AG04450 (cell line): ENCODE measurements at regions not wholly inside any gene's neighbourhood (a gene's known extent, or its start where the extent isn't known, plus 50 kb on each side); places are given as distances from the start of the nearest gene placed in this dataset.

ENCODE experiments used
- CTCF ChIA-PET: fragments of 300-600, 350-600 bp; formaldehyde crosslinking; extraction: SDS; loops from one replicate; lab custom pipeline; 2022; ENCODE audit warnings: antibody characterized with exemption, inconsistent platforms; lab: Charles Lee
- POLR2A ChIA-PET: fragments of 350-600 bp; formaldehyde crosslinking; extraction: SDS; loops from one replicate; lab custom pipeline; 2021; ENCODE audit warnings: antibody characterized with exemption, inconsistent platforms; lab: Yijun Ruan, JAX
- DNase-seq: peaks from one replicate; pipeline ENCODE4 v3.0.0-alpha.2; 2011; ENCODE audit warnings: low read depth, low spot score
- H3K27ac ChIP-seq: one replicate; pipeline ENCODE4 v1.5.1; 2012; ENCODE audit warnings: low read depth, low read length, control low read depth
- H3K27me3 ChIP-seq: one replicate; pipeline ENCODE4 v1.6.0; 2012; ENCODE audit warnings: low read length; ENCODE audit not compliant: control insufficient read depth, insufficient read depth
- H3K4me3 ChIP-seq: 2 replicates; pipeline ENCODE4 v1.5.1; 2011; ENCODE audit warnings: mild to moderate bottlenecking, low read depth, low read length, control low read depth
- H3K9me3 ChIP-seq: 2 replicates; pipeline ENCODE4 v1.5.1; 2012; ENCODE audit warnings: low read length; ENCODE audit not compliant: control insufficient read depth, insufficient read depth
- CTCF ChIP-seq: IDR thresholded peaks from 2 replicates; pipeline ENCODE4 v1.5.1; 2011; ENCODE audit warnings: low read depth, low read length, control low read depth, inconsistent platforms

GRCh38 chr9:107761307-107761706, 271.7 kb upstream of the KLF4 start:
- POLR2A ChIA-PET, result no interaction called here
- TF ChIP-seq CTCF, result no peak
- no peak for DNase-seq

GRCh38 chr9:107760469-107761242, 271.1 kb upstream of the KLF4 start:
- H3K9me3 ChIP-seq, result no peaks in the 10 kb centered on the region; the same call in none of the 2 replicates
- no peaks in the 10 kb centered on the region for H3K27me3 ChIP-seq
- TF ChIP-seq CTCF, result no peak
- ChIA-PET POLR2A (no interaction called here), CTCF (no interaction called here)
- no peak overlapping the region for H3K27ac ChIP-seq
- H3K4me3 ChIP-seq, result no peak overlapping the region
- no peak for DNase-seq

More at GRCh38 chr9:107761307-107761706, 271.7 kb upstream of the KLF4 start:
- Histone ChIP-seq H3K9me3 (no peaks in the 10 kb centered on the region; the same call in none of the 2 replicates), H3K27ac (no peak overlapping the region), H3K27me3 (no peaks in the 10 kb centered on the region), H3K4me3 (no peak overlapping the region)
- CTCF ChIA-PET, result no interaction called here

GRCh38 chr9:107759823-107760166, 270.2 kb upstream of the KLF4 start:
- H3K27ac ChIP-seq, result no peak overlapping the region
- TF ChIP-seq CTCF, result no peak
- H3K4me3 ChIP-seq, result no peak overlapping the region
- no peaks in the 10 kb centered on the region; the same call in none of the 2 replicates for H3K9me3 ChIP-seq
- DNase-seq, result no peak
- no peaks in the 10 kb centered on the region for H3K27me3 ChIP-seq
- CTCF ChIA-PET, result no interaction called here
- POLR2A ChIA-PET, result no interaction called here

GRCh38 chr9:107759009-107759822, 269.6 kb upstream of the KLF4 start:
- Histone ChIP-seq H3K27ac (no peak overlapping the region), H3K27me3 (no peaks in the 10 kb centered on the region), H3K9me3 (no peaks in the 10 kb centered on the region; the same call in none of the 2 replicates), H3K4me3 (no peak overlapping the region)
- CTCF ChIA-PET, result no interaction called here
- POLR2A ChIA-PET, result no interaction called here
- no peak for DNase-seq
- TF ChIP-seq CTCF, result no peak

- no peak overlapping the region for H3K27ac ChIP-seq
- no peak for TF ChIP-seq CTCF
- no peak overlapping the region for H3K4me3 ChIP-seq
Observed at GRCh38 chr9:107756091-107756490, 266.5 kb upstream of the KLF4 start.

More at GRCh38 chr9:107756091-107756490, 266.5 kb upstream of the KLF4 start:
- H3K9me3 ChIP-seq, result no peaks in the 10 kb centered on the region; the same call in none of the 2 replicates
- ChIA-PET CTCF (interaction anchor here (0.9 to 1.0 kb wide), 2 partner anchors 21 to 29 kb away, joined by 3 read pairs; no protein-coding TSS in a partner anchor), POLR2A (no interaction called here)
- no peaks in the 10 kb centered on the region for H3K27me3 ChIP-seq
- no peak for DNase-seq
